GM18507 (cell line): ENCODE measurements at regions not wholly inside any gene's neighbourhood (a gene's known extent, or its start where the extent isn't known, plus 50 kb on each side); places are given as distances from the start of the nearest gene placed in this dataset.
"Not testable (repeated sequence)": the region's sequence is repeated elsewhere in the genome, so short reads cannot be mapped to it uniquely, and the experiment has no call there.

ENCODE experiments used
- DNase-seq: peaks from one replicate; pipeline ENCODE4 v3.0.0; 2011; ENCODE audit warnings: low read depth; ENCODE audit not compliant: insufficient read length; ENCODE audit errors: extremely low spot score
- FAIRE-seq: peaks from 2 replicates; lab custom pipeline; 2011; peaks lifted over from hg19 to GRCh38; lab: Jason Lieb, UNC

- FAIRE-seq (no peak), DNase-seq (no peak)
These were observed 61.8 kb upstream of the LAPTM4A start for GRCh38 chr2:20113004-20113796.

GRCh38 chr2:20112361-20112760 is 60.9 kb upstream of the LAPTM4A start:
- not testable (repeated sequence) for DNase-seq, FAIRE-seq

DNA sequence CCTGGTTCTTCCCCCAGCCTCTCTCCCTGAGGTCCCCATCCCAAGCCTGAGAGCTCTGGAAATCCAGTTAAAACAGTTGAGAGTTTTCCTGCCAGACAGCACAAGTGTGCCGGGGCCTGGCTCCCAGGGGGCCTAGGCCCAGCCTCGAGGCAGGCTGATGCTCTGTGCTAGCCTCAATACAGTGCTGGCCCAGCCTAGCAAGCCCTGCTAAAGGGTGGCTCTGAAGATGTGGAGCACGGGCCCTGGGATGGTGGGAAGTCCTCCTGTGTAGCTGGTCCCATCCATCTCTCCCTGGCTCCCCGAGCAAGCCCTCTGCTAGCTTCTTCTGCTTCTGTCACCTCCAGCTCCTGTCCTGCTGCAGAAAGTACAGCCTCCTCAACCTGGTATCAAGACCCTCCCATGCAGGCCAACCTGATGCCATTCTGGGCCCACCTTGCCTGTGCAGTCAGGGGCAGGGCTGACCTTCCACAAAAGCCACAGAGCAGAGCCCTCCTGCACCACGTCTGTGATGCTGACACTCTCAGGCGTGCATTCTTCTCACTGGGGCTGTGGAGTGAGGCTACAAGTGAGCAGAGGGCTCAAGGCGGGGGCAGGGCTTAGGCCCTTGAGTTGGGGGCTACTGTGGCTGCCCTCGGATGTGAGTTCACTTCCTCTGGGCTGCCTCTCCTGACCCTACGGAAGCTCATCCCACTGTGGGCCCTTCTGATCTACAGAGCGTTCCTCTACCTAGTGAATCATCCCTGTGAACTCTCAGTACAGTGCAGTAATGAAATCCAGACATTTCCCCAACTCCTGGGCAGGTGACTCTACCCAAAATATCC is 60.1 kb upstream of the LAPTM4A start:
- FAIRE-seq (no peak), DNase-seq (no peak)

DNA sequence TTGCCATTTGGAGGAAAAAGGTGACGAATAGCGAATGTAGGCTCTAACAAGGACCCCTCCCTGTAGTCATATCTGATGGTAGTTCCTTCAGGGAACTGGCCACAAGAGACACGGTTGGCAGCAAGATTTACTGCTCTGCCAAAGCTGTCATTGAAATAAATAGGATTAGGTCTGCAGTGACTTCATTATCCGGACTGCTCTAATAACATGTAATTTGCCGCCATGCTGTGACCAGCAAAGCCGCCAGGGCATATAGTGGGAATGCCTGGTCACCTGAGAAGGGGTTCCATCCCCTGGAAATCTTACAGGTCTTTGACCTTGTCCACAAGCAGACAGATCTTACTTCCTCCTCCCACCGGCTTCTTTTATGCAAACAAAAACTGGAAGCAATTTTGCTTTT is 59.4 kb upstream of the LAPTM4A start:
- DNase-seq, result no peak
- no peak for FAIRE-seq

DNA sequence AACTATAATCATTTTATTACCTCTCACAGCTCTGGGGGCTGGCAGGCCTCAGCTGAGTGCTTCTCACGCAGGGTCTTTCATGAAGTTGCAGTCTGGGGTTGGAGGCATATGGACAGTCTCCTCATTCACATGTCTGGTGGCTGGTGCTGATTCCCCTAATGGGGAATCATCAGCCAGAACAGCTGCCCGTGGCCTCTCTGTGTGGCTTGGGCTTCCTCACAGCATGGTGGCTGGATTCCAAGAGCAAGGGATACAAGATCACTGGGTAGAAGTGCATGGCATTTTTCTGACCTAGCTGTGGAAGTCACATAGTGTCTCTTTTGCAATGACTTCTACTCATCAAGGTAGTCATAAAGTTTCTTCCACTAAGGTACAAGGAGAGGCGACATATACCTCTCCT is 59.0 kb upstream of the LAPTM4A start:
- no peak for FAIRE-seq
- no peak for DNase-seq

- DNase-seq (no peak), FAIRE-seq (no peak)
These were observed 57.4 kb upstream of the LAPTM4A start for GRCh38 chr2:20108655-20109396.

GRCh38 chr2:20107776-20108175 is 56.3 kb upstream of the LAPTM4A start:
- FAIRE-seq (no peak), DNase-seq (no peak)

- FAIRE-seq, result no peak
- DNase-seq, result no peak
These were observed 55.9 kb upstream of the LAPTM4A start for GRCh38 chr2:20107352-20107751.

GRCh38 chr2:20106746-20107145 is 55.3 kb upstream of the LAPTM4A start:
- DNase-seq, result no peak
- FAIRE-seq, result no peak

- DNase-seq, result no peak
- no peak for FAIRE-seq
These were observed 53.6 kb upstream of the LAPTM4A start for GRCh38 chr2:20104900-20105545.

DNA sequence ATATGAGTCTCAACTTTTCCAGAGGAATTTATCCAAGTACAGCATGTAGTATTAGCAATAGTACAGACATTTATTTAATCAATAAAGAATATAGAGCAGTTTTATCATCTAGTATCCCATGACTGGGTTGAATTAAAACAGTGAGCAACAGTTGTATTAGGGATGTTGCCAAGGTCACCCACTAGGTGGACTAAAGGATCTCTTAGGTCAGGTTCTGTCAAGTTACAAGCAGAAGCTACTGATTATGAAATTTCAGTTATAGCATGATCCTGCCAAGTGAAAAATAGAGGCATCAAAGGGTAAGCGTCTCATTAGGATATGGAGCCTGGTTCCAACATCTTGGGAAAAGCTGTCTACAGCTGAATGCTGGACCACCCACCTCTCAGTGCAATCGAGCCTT is 52.1 kb upstream of the LAPTM4A start:
- FAIRE-seq (no peak), DNase-seq (no peak)
